T-helper 2 cell treated with Interferon-gamma antibody and Interleukin-4, amounts not matched to agents 5 μg/mL and 100 μg/mL, for 36 hours (primary cell): ENCODE measurements at regions not wholly inside any gene's neighbourhood (a gene's known extent, or its start where the extent isn't known, plus 50 kb on each side); places are given as distances from the start of the nearest gene placed in this dataset.

ENCODE experiments used
- DNase-seq: peaks from one replicate; pipeline ENCODE4 v3.0.0; 2021; ENCODE audit warnings: low spot score
- H3K27ac Mint-ChIP-seq: one replicate; pipeline ENCODE4 v1.8.0; 2021; ENCODE audit warnings: mild to moderate bottlenecking, mixed read lengths
- H3K27me3 Mint-ChIP-seq: one replicate; pipeline ENCODE4 v1.8.0; 2021; ENCODE audit warnings: low read depth, mixed read lengths
- H3K36me3 Mint-ChIP-seq: one replicate; pipeline ENCODE4 v1.8.0; 2021; ENCODE audit warnings: low read depth, mixed read lengths
- H3K4me1 Mint-ChIP-seq: one replicate; pipeline ENCODE4 v1.8.0; 2021; ENCODE audit warnings: low read depth, mixed read lengths
- H3K4me3 Mint-ChIP-seq: one replicate; pipeline ENCODE4 v1.8.0; 2022; ENCODE audit warnings: mild to moderate bottlenecking, moderate library complexity, mixed read lengths
- H3K9me3 Mint-ChIP-seq: one replicate; pipeline ENCODE4 v1.8.0; 2021; ENCODE audit warnings: mixed read lengths

- no peak for DNase-seq
- H3K4me1 Mint-ChIP-seq: no peaks in the 10 kb centered on the region
- no peak overlapping the region for H3K4me3 Mint-ChIP-seq
- H3K9me3 Mint-ChIP-seq: peaks cover 58% of the 10 kb centered on the region
- no peak overlapping the region for H3K27ac Mint-ChIP-seq
- no peaks in the 10 kb centered on the region for H3K36me3 Mint-ChIP-seq
- H3K27me3 Mint-ChIP-seq: no peaks in the 10 kb centered on the region
Observed at GRCh38 chr16:62715701-62716100, 679.5 kb upstream of the CDH8 start.

GRCh38 chr16:62712566-62712965, 676.3 kb upstream of the CDH8 start:
- no peaks in the 10 kb centered on the region for H3K36me3 Mint-ChIP-seq
- no peaks in the 10 kb centered on the region for H3K4me1 Mint-ChIP-seq
- H3K9me3 Mint-ChIP-seq: peaks cover 50% of the 10 kb centered on the region
- H3K4me3 Mint-ChIP-seq: no peak overlapping the region
- no peak overlapping the region for H3K27ac Mint-ChIP-seq
- no peaks in the 10 kb centered on the region for H3K27me3 Mint-ChIP-seq
- no peak for DNase-seq

GRCh38 chr16:62711797-62712196, 675.6 kb upstream of the CDH8 start:
- peaks cover 49% of the 10 kb centered on the region for H3K9me3 Mint-ChIP-seq
- H3K27ac Mint-ChIP-seq: no peak overlapping the region
- no peak for DNase-seq
- no peaks in the 10 kb centered on the region for H3K36me3 Mint-ChIP-seq
- no peaks in the 10 kb centered on the region for H3K4me1 Mint-ChIP-seq
- H3K27me3 Mint-ChIP-seq: no peaks in the 10 kb centered on the region
- no peak overlapping the region for H3K4me3 Mint-ChIP-seq

GRCh38 chr16:62709794-62710193, 673.6 kb upstream of the CDH8 start:
- Mint-ChIP-seq H3K27ac (no peak overlapping the region), H3K4me1 (no peaks in the 10 kb centered on the region), H3K4me3 (no peak overlapping the region), H3K9me3 (peaks cover 42% of the 10 kb centered on the region), H3K27me3 (no peaks in the 10 kb centered on the region), H3K36me3 (no peaks in the 10 kb centered on the region)
- DNase-seq: no peak

- no peaks in the 10 kb centered on the region for H3K36me3 Mint-ChIP-seq
- H3K27ac Mint-ChIP-seq: no peak overlapping the region
- H3K4me1 Mint-ChIP-seq: no peaks in the 10 kb centered on the region
- DNase-seq: no peak
- H3K4me3 Mint-ChIP-seq: no peak overlapping the region
- peaks cover 50% of the 10 kb centered on the region for H3K9me3 Mint-ChIP-seq
- H3K27me3 Mint-ChIP-seq: no peaks in the 10 kb centered on the region
Observed at GRCh38 chr16:62701426-62701825, 665.2 kb upstream of the CDH8 start.

GRCh38 chr16:62700426-62701294, 664.4 kb upstream of the CDH8 start:
- Mint-ChIP-seq H3K4me3 (no peak overlapping the region), H3K9me3 (peaks cover 55% of the 10 kb centered on the region), H3K27me3 (no peaks in the 10 kb centered on the region), H3K27ac (no peak overlapping the region), H3K36me3 (no peaks in the 10 kb centered on the region), H3K4me1 (no peaks in the 10 kb centered on the region)
- no peak for DNase-seq

- Mint-ChIP-seq H3K36me3 (no peaks in the 10 kb centered on the region), H3K27me3 (no peaks in the 10 kb centered on the region), H3K4me1 (no peaks in the 10 kb centered on the region), H3K27ac (no peak overlapping the region), H3K9me3 (peaks cover 70% of the 10 kb centered on the region), H3K4me3 (no peak overlapping the region)
- DNase-seq: no peak
Observed at GRCh38 chr16:62692685-62693084, 656.4 kb upstream of the CDH8 start.

GRCh38 chr16:62681819-62682218, 645.6 kb upstream of the CDH8 start:
- Mint-ChIP-seq H3K27me3 (no peaks in the 10 kb centered on the region), H3K9me3 (peaks cover 48% of the 10 kb centered on the region), H3K27ac (no peak overlapping the region), H3K4me1 (no peaks in the 10 kb centered on the region), H3K4me3 (no peak overlapping the region), H3K36me3 (no peaks in the 10 kb centered on the region)
- DNase-seq: no peak

- DNase-seq: no peak
- H3K4me1 Mint-ChIP-seq: no peaks in the 10 kb centered on the region
- H3K9me3 Mint-ChIP-seq: peaks cover 64% of the 10 kb centered on the region
- H3K27ac Mint-ChIP-seq: no peak overlapping the region
- no peak overlapping the region for H3K4me3 Mint-ChIP-seq
- H3K36me3 Mint-ChIP-seq: no peaks in the 10 kb centered on the region
- no peaks in the 10 kb centered on the region for H3K27me3 Mint-ChIP-seq
Observed at GRCh38 chr16:62678796-62679195, 642.6 kb upstream of the CDH8 start.

- DNase-seq: no peak
- H3K4me3 Mint-ChIP-seq: no peak overlapping the region
- no peaks in the 10 kb centered on the region for H3K4me1 Mint-ChIP-seq
- H3K36me3 Mint-ChIP-seq: no peaks in the 10 kb centered on the region
- H3K27ac Mint-ChIP-seq: no peak overlapping the region
- H3K27me3 Mint-ChIP-seq: no peaks in the 10 kb centered on the region
- peaks cover 61% of the 10 kb centered on the region for H3K9me3 Mint-ChIP-seq
Observed at GRCh38 chr16:62676306-62676705, 640.1 kb upstream of the CDH8 start.

GRCh38 chr16:62665269-62665668, 629.0 kb upstream of the CDH8 start:
- Mint-ChIP-seq H3K36me3 (no peaks in the 10 kb centered on the region), H3K27ac (no peak overlapping the region), H3K4me3 (no peak overlapping the region), H3K4me1 (no peaks in the 10 kb centered on the region), H3K27me3 (no peaks in the 10 kb centered on the region), H3K9me3 (peaks cover 53% of the 10 kb centered on the region)
- DNase-seq: no peak

GRCh38 chr16:62664566-62664965, 628.3 kb upstream of the CDH8 start:
- DNase-seq: no peak
- Mint-ChIP-seq H3K9me3 (peaks cover 52% of the 10 kb centered on the region), H3K36me3 (no peaks in the 10 kb centered on the region), H3K27ac (no peak overlapping the region), H3K4me1 (no peaks in the 10 kb centered on the region), H3K4me3 (no peak overlapping the region), H3K27me3 (no peaks in the 10 kb centered on the region)

GRCh38 chr16:62661435-62661834, 625.2 kb upstream of the CDH8 start:
- Mint-ChIP-seq H3K4me3 (no peak overlapping the region), H3K27me3 (no peaks in the 10 kb centered on the region), H3K9me3 (peaks cover 57% of the 10 kb centered on the region), H3K4me1 (no peaks in the 10 kb centered on the region), H3K36me3 (no peaks in the 10 kb centered on the region), H3K27ac (no peak overlapping the region)
- no peak for DNase-seq

- no peak overlapping the region for H3K27ac Mint-ChIP-seq
- no peaks in the 10 kb centered on the region for H3K4me1 Mint-ChIP-seq
Observed at GRCh38 chr16:62657116-62657515, 620.9 kb upstream of the CDH8 start.

More at GRCh38 chr16:62657116-62657515, 620.9 kb upstream of the CDH8 start:
- no peak for DNase-seq
- Mint-ChIP-seq H3K9me3 (peaks cover 50% of the 10 kb centered on the region), H3K27me3 (no peaks in the 10 kb centered on the region), H3K36me3 (no peaks in the 10 kb centered on the region), H3K4me3 (no peak overlapping the region)
